ENCODE measurements at regions not wholly inside any gene's neighbourhood (a gene's known extent, or its start where the extent isn't known, plus 50 kb on each side); places are given as distances from the start of the nearest gene placed in this dataset.

DNA sequence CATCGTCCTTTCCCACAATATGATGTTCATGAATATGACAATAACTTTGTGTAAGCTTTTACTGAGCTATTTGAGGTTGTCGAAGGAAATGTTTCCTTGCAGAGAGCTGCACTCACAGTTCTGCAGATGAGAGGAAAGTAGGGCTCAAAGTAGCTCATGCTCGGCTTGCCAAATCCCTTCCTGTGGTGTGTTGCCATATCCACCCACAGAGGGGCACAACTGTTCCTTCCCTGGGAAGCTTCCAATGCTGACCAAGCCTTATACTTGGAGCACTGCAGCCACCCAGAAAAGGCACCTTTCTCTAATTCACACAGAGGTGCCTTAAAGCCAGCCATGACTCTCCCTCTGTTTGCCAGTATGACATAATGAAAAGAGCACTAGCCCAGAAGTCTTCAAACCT, 390.3 kb downstream of the CAAP1 start:
- TF ChIP-seq RAD21 (IDR thresholded peaks at IDR 0.05 in 1 of 2, conservative IDR thresholded peaks at IDR 0.05 in 1 of 2; ENCODE audit: low read depth in 2 of 2, low read length in 2 of 2), result peak; percentile 69 to 78
- TF ChIP-seq SIX5 (IDR thresholded peaks at IDR 0.05; ENCODE audit: low read depth, low read length), result no peak
- TF ChIP-seq, protein P1, sequence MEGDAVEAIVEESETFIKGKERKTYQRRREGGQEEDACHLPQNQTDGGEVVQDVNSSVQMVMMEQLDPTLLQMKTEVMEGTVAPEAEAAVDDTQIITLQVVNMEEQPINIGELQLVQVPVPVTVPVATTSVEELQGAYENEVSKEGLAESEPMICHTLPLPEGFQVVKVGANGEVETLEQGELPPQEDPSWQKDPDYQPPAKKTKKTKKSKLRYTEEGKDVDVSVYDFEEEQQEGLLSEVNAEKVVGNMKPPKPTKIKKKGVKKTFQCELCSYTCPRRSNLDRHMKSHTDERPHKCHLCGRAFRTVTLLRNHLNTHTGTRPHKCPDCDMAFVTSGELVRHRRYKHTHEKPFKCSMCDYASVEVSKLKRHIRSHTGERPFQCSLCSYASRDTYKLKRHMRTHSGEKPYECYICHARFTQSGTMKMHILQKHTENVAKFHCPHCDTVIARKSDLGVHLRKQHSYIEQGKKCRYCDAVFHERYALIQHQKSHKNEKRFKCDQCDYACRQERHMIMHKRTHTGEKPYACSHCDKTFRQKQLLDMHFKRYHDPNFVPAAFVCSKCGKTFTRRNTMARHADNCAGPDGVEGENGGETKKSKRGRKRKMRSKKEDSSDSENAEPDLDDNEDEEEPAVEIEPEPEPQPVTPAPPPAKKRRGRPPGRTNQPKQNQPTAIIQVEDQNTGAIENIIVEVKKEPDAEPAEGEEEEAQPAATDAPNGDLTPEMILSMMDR (IDR thresholded peaks at IDR 0.05; ENCODE audit: control extremely low read depth in 1 of 3, insufficient read depth in 1 of 3, low read depth in 1 of 3, low read length in 3 of 3), result peak; percentile 42 to 63 (median 53)
- Histone ChIP-seq H3K4ac (replicated peaks; ENCODE audit: insufficient read length, low read depth, low read length) (no peak overlapping the region), H3K27me3 (replicated peaks in 1 of 4; ENCODE audit: control insufficient read depth in 3 of 4, extremely low read depth in 1 of 4, insufficient read depth in 3 of 4, low read length in 3 of 4) (no peaks in the 10 kb centered on the region), H3K4me1 (replicated peaks in 1 of 4; ENCODE audit: control insufficient read depth in 3 of 4, insufficient read depth in 4 of 4, low read length in 3 of 4) (no peaks in the 10 kb centered on the region), H2AFZ (ENCODE audit: low read length) (0 out of 2 replicates have a peak overlapping the region, but pooled peaks have one; percentile 57), H4K8ac (ENCODE audit: extremely low read depth, insufficient read depth, low read length) (no peak overlapping the region), H3K79me2 (ENCODE audit: control insufficient read depth in 1 of 2, insufficient read depth in 2 of 2, low read length in 2 of 2) (no peaks in the 10 kb centered on the region), H3K14ac (ENCODE audit: insufficient read length) (no peak overlapping the region), H4K20me1 (replicated peaks in 1 of 2; ENCODE audit: control insufficient read depth in 1 of 2, insufficient read depth in 2 of 2, low read length in 2 of 2) (no peaks in the 10 kb centered on the region), H3K4me3 (ENCODE audit: extremely low read depth in 1 of 4, insufficient read depth in 2 of 4, low read depth in 3 of 4, low read length in 4 of 4) (no peak overlapping the region), H2BK120ac (replicated peaks; ENCODE audit: low read depth, low read length) (no peak overlapping the region), H4K5ac (ENCODE audit: insufficient read length, low read depth, low read length) (no peak overlapping the region), H3K56ac (replicated peaks; ENCODE audit: insufficient read length, low read depth, low read length) (no peak overlapping the region), H3K18ac (ENCODE audit: extremely low read depth, low read length) (no peak overlapping the region), H3K9me3 (ENCODE audit: insufficient read depth in 2 of 2, low read depth in 1 of 2, low read length in 1 of 2) (no peaks in the 10 kb centered on the region), H2BK5ac (ENCODE audit: low read depth, low read length) (no peak overlapping the region), H2BK12ac (ENCODE audit: low read depth, low read length) (no peak overlapping the region), H3K23me2 (ENCODE audit: low read depth, low read length) (no peaks in the 10 kb centered on the region), H3K23ac (ENCODE audit: insufficient read length) (no peak overlapping the region), H3K9ac (replicated peaks in 1 of 4; ENCODE audit: extremely low read depth in 1 of 4, low read depth in 3 of 4, low read length in 3 of 4) (no peak overlapping the region), H3K79me1 (ENCODE audit: low read depth, low read length) (no peaks in the 10 kb centered on the region), H4K91ac (replicated peaks; ENCODE audit: insufficient read length, low read length) (no peak overlapping the region), H2BK15ac (ENCODE audit: low read length) (no peak overlapping the region), H2AK5ac (ENCODE audit: low read depth, low read length) (no peak overlapping the region), H3K27ac (ENCODE audit: low read depth, low read length) (no peak overlapping the region), H2BK20ac (ENCODE audit: low read length) (no peak overlapping the region), H3K36me3 (ENCODE audit: control insufficient read depth in 2 of 4, insufficient read depth in 4 of 4, low read length in 3 of 4) (no peaks in the 10 kb centered on the region), H3K4me2 (ENCODE audit: insufficient read depth in 1 of 2, low read depth in 2 of 2, low read length in 2 of 2) (no peak overlapping the region)
- DNase-seq (ENCODE audit: low read depth in 1 of 2, low spot score in 2 of 2), result no peak
- ChIA-PET CTCF (ENCODE audit: partially characterized antibody) (interaction anchor here (0.6 to 1.8 kb wide), 18 partner anchors 8 to 1390 kb away, joined by 3 to 6 read pairs (median 3); no protein-coding TSS in a partner anchor), POLR2A (ENCODE audit: partially characterized antibody) (no interaction called here)
- WGBS, 2 experiments (ENCODE audit: extremely low coverage in 1 of 2, insufficient coverage in 1 of 2, insufficient read length in 1 of 2, insufficient replicate concordance in 2 of 2, low coverage in 1 of 2, low lambda C conversion rate in 2 of 2, missing lambda C conversion rate in 1 of 2), result 64% methylated on average over 3 of the region's 3 CpGs; no CpG with 5 or more reads in 1 of the 2 experiments
- peak; percentile 85 for FAIRE-seq
